ENCODE measurements at regions not wholly inside any gene's neighbourhood (a gene's known extent, or its start where the extent isn't known, plus 50 kb on each side); places are given as distances from the start of the nearest gene placed in this dataset.

DNA sequence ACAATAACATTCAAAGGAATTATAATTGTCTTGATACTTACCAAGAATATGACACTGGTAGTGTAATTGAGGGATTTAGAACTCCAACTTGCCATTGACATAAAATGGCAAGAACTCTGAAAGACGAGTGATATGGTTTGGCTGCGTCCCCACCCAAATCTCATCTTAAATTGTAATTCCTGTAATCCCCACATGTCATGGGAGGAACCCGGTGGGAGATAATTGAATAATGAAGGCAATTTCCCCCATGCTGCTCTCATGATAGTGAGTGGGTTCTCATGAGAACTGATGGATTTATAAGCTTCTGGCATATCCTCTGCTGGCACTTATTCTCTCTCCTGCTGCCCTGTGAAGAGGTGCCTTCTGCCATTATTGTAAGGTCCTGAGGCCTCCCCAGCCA lies 1536.4 kb downstream of the TECRL start:
- no peak overlapping the region for H3K4me2 ChIP-seq
- no peak overlapping the region for H2AFZ ChIP-seq
- TF ChIP-seq STAT1 (IDR thresholded peaks at IDR 0.05; ENCODE audit: unreplicated experiment) (no peak), NANOG (IDR thresholded peaks at IDR 0.05; ENCODE audit: borderline replicate concordance) (no peak), JUNB (IDR thresholded peaks at IDR 0.05; ENCODE audit: unreplicated experiment) (no peak)
- TF ChIP-seq, protein P1, sequence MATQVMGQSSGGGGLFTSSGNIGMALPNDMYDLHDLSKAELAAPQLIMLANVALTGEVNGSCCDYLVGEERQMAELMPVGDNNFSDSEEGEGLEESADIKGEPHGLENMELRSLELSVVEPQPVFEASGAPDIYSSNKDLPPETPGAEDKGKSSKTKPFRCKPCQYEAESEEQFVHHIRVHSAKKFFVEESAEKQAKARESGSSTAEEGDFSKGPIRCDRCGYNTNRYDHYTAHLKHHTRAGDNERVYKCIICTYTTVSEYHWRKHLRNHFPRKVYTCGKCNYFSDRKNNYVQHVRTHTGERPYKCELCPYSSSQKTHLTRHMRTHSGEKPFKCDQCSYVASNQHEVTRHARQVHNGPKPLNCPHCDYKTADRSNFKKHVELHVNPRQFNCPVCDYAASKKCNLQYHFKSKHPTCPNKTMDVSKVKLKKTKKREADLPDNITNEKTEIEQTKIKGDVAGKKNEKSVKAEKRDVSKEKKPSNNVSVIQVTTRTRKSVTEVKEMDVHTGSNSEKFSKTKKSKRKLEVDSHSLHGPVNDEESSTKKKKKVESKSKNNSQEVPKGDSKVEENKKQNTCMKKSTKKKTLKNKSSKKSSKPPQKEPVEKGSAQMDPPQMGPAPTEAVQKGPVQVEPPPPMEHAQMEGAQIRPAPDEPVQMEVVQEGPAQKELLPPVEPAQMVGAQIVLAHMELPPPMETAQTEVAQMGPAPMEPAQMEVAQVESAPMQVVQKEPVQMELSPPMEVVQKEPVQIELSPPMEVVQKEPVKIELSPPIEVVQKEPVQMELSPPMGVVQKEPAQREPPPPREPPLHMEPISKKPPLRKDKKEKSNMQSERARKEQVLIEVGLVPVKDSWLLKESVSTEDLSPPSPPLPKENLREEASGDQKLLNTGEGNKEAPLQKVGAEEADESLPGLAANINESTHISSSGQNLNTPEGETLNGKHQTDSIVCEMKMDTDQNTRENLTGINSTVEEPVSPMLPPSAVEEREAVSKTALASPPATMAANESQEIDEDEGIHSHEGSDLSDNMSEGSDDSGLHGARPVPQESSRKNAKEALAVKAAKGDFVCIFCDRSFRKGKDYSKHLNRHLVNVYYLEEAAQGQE (IDR thresholded peaks at IDR 0.05; ENCODE audit: unreplicated experiment): no peak
- TF ChIP-seq, protein P2, sequence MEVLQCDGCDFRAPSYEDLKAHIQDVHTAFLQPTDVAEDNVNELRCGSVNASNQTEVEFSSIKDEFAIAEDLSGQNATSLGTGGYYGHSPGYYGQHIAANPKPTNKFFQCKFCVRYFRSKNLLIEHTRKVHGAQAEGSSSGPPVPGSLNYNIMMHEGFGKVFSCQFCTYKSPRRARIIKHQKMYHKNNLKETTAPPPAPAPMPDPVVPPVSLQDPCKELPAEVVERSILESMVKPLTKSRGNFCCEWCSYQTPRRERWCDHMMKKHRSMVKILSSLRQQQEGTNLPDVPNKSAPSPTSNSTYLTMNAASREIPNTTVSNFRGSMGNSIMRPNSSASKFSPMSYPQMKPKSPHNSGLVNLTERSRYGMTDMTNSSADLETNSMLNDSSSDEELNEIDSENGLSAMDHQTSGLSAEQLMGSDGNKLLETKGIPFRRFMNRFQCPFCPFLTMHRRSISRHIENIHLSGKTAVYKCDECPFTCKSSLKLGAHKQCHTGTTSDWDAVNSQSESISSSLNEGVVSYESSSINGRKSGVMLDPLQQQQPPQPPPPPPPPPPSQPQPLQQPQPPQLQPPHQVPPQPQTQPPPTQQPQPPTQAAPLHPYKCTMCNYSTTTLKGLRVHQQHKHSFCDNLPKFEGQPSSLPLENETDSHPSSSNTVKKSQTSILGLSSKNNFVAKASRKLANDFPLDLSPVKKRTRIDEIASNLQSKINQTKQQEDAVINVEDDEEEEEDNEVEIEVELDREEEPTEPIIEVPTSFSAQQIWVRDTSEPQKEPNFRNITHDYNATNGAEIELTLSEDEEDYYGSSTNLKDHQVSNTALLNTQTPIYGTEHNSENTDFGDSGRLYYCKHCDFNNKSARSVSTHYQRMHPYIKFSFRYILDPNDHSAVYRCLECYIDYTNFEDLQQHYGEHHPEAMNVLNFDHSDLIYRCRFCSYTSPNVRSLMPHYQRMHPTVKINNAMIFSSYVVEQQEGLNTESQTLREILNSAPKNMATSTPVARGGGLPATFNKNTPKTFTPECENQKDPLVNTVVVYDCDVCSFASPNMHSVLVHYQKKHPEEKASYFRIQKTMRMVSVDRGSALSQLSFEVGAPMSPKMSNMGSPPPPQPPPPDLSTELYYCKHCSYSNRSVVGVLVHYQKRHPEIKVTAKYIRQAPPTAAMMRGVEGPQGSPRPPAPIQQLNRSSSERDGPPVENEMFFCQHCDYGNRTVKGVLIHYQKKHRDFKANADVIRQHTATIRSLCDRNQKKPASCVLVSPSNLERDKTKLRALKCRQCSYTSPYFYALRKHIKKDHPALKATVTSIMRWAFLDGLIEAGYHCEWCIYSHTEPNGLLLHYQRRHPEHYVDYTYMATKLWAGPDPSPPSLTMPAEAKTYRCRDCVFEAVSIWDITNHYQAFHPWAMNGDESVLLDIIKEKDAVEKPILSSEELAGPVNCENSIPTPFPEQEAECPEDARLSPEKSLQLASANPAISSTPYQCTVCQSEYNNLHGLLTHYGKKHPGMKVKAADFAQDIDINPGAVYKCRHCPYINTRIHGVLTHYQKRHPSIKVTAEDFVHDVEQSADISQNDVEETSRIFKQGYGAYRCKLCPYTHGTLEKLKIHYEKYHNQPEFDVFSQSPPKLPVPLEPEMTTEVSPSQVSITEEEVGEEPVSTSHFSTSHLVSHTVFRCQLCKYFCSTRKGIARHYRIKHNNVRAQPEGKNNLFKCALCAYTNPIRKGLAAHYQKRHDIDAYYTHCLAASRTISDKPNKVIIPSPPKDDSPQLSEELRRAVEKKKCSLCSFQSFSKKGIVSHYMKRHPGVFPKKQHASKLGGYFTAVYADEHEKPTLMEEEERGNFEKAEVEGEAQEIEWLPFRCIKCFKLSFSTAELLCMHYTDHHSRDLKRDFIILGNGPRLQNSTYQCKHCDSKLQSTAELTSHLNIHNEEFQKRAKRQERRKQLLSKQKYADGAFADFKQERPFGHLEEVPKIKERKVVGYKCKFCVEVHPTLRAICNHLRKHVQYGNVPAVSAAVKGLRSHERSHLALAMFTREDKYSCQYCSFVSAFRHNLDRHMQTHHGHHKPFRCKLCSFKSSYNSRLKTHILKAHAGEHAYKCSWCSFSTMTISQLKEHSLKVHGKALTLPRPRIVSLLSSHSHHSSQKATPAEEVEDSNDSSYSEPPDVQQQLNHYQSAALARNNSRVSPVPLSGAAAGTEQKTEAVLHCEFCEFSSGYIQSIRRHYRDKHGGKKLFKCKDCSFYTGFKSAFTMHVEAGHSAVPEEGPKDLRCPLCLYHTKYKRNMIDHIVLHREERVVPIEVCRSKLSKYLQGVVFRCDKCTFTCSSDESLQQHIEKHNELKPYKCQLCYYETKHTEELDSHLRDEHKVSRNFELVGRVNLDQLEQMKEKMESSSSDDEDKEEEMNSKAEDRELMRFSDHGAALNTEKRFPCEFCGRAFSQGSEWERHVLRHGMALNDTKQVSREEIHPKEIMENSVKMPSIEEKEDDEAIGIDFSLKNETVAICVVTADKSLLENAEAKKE (CRISPR knock-in tag; IDR thresholded peaks at IDR 0.05): no peak
- TF ChIP-seq, protein P3, sequence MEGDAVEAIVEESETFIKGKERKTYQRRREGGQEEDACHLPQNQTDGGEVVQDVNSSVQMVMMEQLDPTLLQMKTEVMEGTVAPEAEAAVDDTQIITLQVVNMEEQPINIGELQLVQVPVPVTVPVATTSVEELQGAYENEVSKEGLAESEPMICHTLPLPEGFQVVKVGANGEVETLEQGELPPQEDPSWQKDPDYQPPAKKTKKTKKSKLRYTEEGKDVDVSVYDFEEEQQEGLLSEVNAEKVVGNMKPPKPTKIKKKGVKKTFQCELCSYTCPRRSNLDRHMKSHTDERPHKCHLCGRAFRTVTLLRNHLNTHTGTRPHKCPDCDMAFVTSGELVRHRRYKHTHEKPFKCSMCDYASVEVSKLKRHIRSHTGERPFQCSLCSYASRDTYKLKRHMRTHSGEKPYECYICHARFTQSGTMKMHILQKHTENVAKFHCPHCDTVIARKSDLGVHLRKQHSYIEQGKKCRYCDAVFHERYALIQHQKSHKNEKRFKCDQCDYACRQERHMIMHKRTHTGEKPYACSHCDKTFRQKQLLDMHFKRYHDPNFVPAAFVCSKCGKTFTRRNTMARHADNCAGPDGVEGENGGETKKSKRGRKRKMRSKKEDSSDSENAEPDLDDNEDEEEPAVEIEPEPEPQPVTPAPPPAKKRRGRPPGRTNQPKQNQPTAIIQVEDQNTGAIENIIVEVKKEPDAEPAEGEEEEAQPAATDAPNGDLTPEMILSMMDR (conservative IDR thresholded peaks at IDR 0.05; ENCODE audit: low read depth in 2 of 2): no peak
- H4K20me1 ChIP-seq (replicated peaks; ENCODE audit: insufficient read depth): no peaks in the 10 kb centered on the region
- H3K9me2 ChIP-seq (ENCODE audit: insufficient read depth): no peaks in the 10 kb centered on the region; the same call in 1 of the 2 replicates
- ATAC-seq: no peak
- no peaks in the 10 kb centered on the region for H3K4me1 ChIP-seq (ENCODE audit: insufficient read depth)
- Mint-ChIP-seq H3K9me3 (no peaks in the 10 kb centered on the region), H3K27ac (no peak overlapping the region), H3K4me3 (no peak overlapping the region), H3K36me3 (ENCODE audit: low read depth) (no peaks in the 10 kb centered on the region), H3K4me1 (no peaks in the 10 kb centered on the region), H3K27me3 (ENCODE audit: insufficient read depth, low read depth, poor library complexity) (no peaks in the 10 kb centered on the region)
- H3K27me3 ChIP-seq (ENCODE audit: insufficient read depth): no peaks in the 10 kb centered on the region
- H3K79me2 ChIP-seq (replicated peaks; ENCODE audit: insufficient read depth): no peaks in the 10 kb centered on the region
- H3K36me3 ChIP-seq (ENCODE audit: insufficient read depth): no peaks in the 10 kb centered on the region
- H3K27ac ChIP-seq (ENCODE audit: low read depth): no peak overlapping the region
- DNase-seq (ENCODE audit: low spot score): no peak
- H3F3A ChIP-seq (replicated peaks; ENCODE audit: low read depth): no peaks in the 10 kb centered on the region
- no peak overlapping the region for H3K4me3 ChIP-seq
